OCI-LY7 (cell line): ENCODE measurements at regions not wholly inside any gene's neighbourhood (a gene's known extent, or its start where the extent isn't known, plus 50 kb on each side); places are given as distances from the start of the nearest gene placed in this dataset.

Experiments used
- BruUV-seq: library from RNA; stranded (reverse); fragments of 400-500 nt; replicated peaks from 2 replicates; lab custom pipeline; 2021; lab: Mats Ljungman, UMichigan
- CTCF ChIA-PET: fragments of 300-600 bp; sonication (Branson Sonifier 250); formaldehyde crosslinking; loops from one replicate; lab custom pipeline; 2022; ENCODE audit warnings: antibody characterized with exemption; ENCODE audit not compliant: unreplicated experiment; lab: Charles Lee
- POLR2A ChIA-PET: fragments of 300-600 bp; sonication (Branson Sonifier 250); formaldehyde crosslinking; loops from one replicate; lab custom pipeline; 2022; ENCODE audit warnings: antibody characterized with exemption; lab: Charles Lee
- DNase-seq: peaks from one replicate; pipeline ENCODE4 v3.0.0-alpha.2; 2015; ENCODE audit warnings: low spot score
- H2AFZ ChIP-seq: fragments of 200-600 bp; sonication (generic), shearing (Covaris generic); 2 replicates; pipeline ENCODE4 v1.6.1; 2014; ENCODE audit warnings: mild to moderate bottlenecking, antibody characterized with exemption, low read length, moderate library complexity
- H3K27ac ChIP-seq: fragments of 200-600 bp; sonication (generic); 2 replicates; pipeline ENCODE4 v1.5.1; 2014; ENCODE audit warnings: mixed run types, low read depth, mild to moderate bottlenecking, moderate library complexity, low read length, inconsistent platforms; ENCODE audit not compliant: poor library complexity, severe bottlenecking
- H3K36me3 ChIP-seq: fragments of 200-600 bp; sonication (generic); 2 replicates; pipeline ENCODE4 v1.6.1; 2014; ENCODE audit warnings: mild to moderate bottlenecking, antibody characterized with exemption, low read length, moderate library complexity, mixed read lengths; ENCODE audit not compliant: insufficient read depth
- H3K4me1 ChIP-seq: fragments of 200-600 bp; sonication (generic); 2 replicates; pipeline ENCODE4 v1.5.1; 2014; ENCODE audit warnings: mild to moderate bottlenecking, low read length; ENCODE audit not compliant: insufficient read depth, poor library complexity, severe bottlenecking
- H3K4me2 ChIP-seq: fragments of 200-600 bp; sonication (generic); 2 replicates; pipeline ENCODE4 v1.6.1; 2014; ENCODE audit warnings: mild to moderate bottlenecking, low read length
- H3K4me3 ChIP-seq: fragments of 200-600 bp; sonication (generic); 2 replicates; pipeline ENCODE4 v1.5.1; 2014; ENCODE audit warnings: mild to moderate bottlenecking, low read depth, low read length; ENCODE audit not compliant: poor library complexity, severe bottlenecking
- H3K79me2 ChIP-seq: fragments of 200-600 bp; sonication (generic); 2 replicates; pipeline ENCODE4 v1.6.1; 2016; ENCODE audit warnings: low read depth, mild to moderate bottlenecking, low read length, moderate library complexity, mixed read lengths; ENCODE audit not compliant: insufficient read depth
- H3K9me2 ChIP-seq: fragments of 200-600 bp; sonication (generic); 2 replicates; pipeline ENCODE4 v1.6.1; 2016; ENCODE audit warnings: mild to moderate bottlenecking, low read length, mixed read lengths; ENCODE audit not compliant: insufficient read depth
- H3K9me3 ChIP-seq: fragments of 200-600 bp; sonication (generic); 2 replicates; pipeline ENCODE4 v1.6.1; 2014; ENCODE audit warnings: mild to moderate bottlenecking, mixed run types, low read length, mixed read lengths
- H4K20me1 ChIP-seq: fragments of 200-600 bp; sonication (generic); 2 replicates; pipeline ENCODE4 v1.6.1; 2014; ENCODE audit warnings: mild to moderate bottlenecking, antibody characterized with exemption, low read length, moderate library complexity, mixed read lengths; ENCODE audit not compliant: insufficient read depth
- CTCF ChIP-seq: fragments of 200-600 bp; sonication (generic); conservative IDR thresholded peaks from 2 replicates; pipeline ENCODE4 v1.5.1; 2014; ENCODE audit warnings: mild to moderate bottlenecking, antibody characterized with exemption, low read length, moderate library complexity, mixed read lengths
- EZH2phosphoT487 ChIP-seq: fragments of 200-600 bp; sonication (generic); IDR thresholded peaks from 2 replicates; pipeline ENCODE4 v1.6.1; 2018; ENCODE audit warnings: low read depth, borderline replicate concordance, mild to moderate bottlenecking, mixed run types, antibody characterized with exemption, low read length, moderate library complexity, mixed read lengths
- intact Hi-C: fragments of 100-400 bp; cut with micrococcal nuclease; formaldehyde crosslinking; loops from one replicate; pipeline ENCODE4 v1.10.0; 2022; ENCODE audit not compliant: unreplicated experiment

GRCh38 chr2:51401546-51401945, 369.6 kb upstream of the NRXN1 start:
- no peaks in the 10 kb centered on the region for H4K20me1 ChIP-seq
- no peak for TF ChIP-seq EZH2phosphoT487
- no peak for TF ChIP-seq CTCF

GRCh38 chr2:51387235-51387634, 355.3 kb upstream of the NRXN1 start:
- H3K4me3 ChIP-seq: no peak overlapping the region
- TF ChIP-seq CTCF (no peak), EZH2phosphoT487 (no peak)
- no TSS peak for BruUV-seq

More at GRCh38 chr2:51401546-51401945, 369.6 kb upstream of the NRXN1 start:
- H3K79me2 ChIP-seq: no peaks in the 10 kb centered on the region
- ChIA-PET CTCF (no interaction called here), POLR2A (no interaction called here)
- no peak for DNase-seq
- no peak overlapping the region for H3K27ac ChIP-seq
- intact Hi-C loops: no loop called here
- H3K36me3 ChIP-seq: no peaks in the 10 kb centered on the region
- no TSS peak for BruUV-seq
- H3K4me2 ChIP-seq: no peak overlapping the region
- H3K4me1 ChIP-seq: no peaks in the 10 kb centered on the region
- H2AFZ ChIP-seq: no peak overlapping the region
- no peaks in the 10 kb centered on the region for H3K9me3 ChIP-seq
- H3K4me3 ChIP-seq: no peak overlapping the region
- no peaks in the 10 kb centered on the region for H3K9me2 ChIP-seq

DNA sequence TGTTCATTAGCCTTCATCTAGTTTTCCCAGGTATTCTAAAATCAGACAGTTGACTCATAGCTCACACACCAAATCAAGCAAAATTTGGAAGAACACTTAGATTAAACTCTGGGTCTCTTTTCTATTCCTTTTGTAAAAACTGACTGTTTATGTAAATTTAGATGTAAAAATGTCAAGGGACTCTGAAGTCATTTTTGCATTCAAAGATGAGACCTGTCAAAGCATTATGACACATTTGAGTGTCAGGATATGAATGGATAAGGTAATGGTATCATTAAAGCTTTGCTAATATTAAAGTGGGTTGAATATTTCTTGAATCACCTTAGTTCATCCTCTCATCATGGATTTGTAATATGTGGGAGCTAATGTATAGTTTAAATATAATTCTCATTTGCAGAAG, 348.1 kb upstream of the NRXN1 start:
- no TSS peak for BruUV-seq
- TF ChIP-seq EZH2phosphoT487: no peak
- no peak for TF ChIP-seq CTCF

More at GRCh38 chr2:51387235-51387634, 355.3 kb upstream of the NRXN1 start:
- H2AFZ ChIP-seq: no peak overlapping the region
- CTCF ChIA-PET: no interaction called here
- intact Hi-C loops: no loop called here
- POLR2A ChIA-PET: no interaction called here
- H3K4me2 ChIP-seq: no peak overlapping the region
- H3K27ac ChIP-seq: no peak overlapping the region
- H3K9me3 ChIP-seq: no peaks in the 10 kb centered on the region
- no peaks in the 10 kb centered on the region for H3K36me3 ChIP-seq
- no peaks in the 10 kb centered on the region for H3K4me1 ChIP-seq
- no peak for DNase-seq
- H3K9me2 ChIP-seq: no peaks in the 10 kb centered on the region
- no peaks in the 10 kb centered on the region for H3K79me2 ChIP-seq
- no peaks in the 10 kb centered on the region for H4K20me1 ChIP-seq

More for the DNA sequence above, 348.1 kb upstream of the NRXN1 start:
- Histone ChIP-seq H3K36me3 (no peaks in the 10 kb centered on the region), H3K27ac (no peak overlapping the region), H3K4me1 (no peaks in the 10 kb centered on the region), H2AFZ (no peak overlapping the region), H3K9me2 (no peaks in the 10 kb centered on the region), H4K20me1 (no peaks in the 10 kb centered on the region), H3K4me2 (no peak overlapping the region), H3K4me3 (no peak overlapping the region), H3K79me2 (no peaks in the 10 kb centered on the region), H3K9me3 (no peaks in the 10 kb centered on the region)
- DNase-seq: no peak
- CTCF ChIA-PET: no interaction called here
- POLR2A ChIA-PET: interaction anchor here (0.6 kb wide), 1 partner anchor 144 kb away, joined by 3 read pairs; no protein-coding TSS in a partner anchor
- intact Hi-C loops: no loop called here
